HG02943 (cell line): ENCODE measurements at regions not wholly inside any gene's neighbourhood (a gene's known extent, or its start where the extent isn't known, plus 50 kb on each side); places are given as distances from the start of the nearest gene placed in this dataset.

Experiments used
- ATAC-seq: cut with Tn5 transposase; IDR thresholded peaks from one replicate; pipeline ENCODE4 v1.9.1; 2021; ENCODE audit warnings: mild to moderate bottlenecking, low read depth, moderate library complexity; ENCODE audit not compliant: unreplicated experiment

DNA sequence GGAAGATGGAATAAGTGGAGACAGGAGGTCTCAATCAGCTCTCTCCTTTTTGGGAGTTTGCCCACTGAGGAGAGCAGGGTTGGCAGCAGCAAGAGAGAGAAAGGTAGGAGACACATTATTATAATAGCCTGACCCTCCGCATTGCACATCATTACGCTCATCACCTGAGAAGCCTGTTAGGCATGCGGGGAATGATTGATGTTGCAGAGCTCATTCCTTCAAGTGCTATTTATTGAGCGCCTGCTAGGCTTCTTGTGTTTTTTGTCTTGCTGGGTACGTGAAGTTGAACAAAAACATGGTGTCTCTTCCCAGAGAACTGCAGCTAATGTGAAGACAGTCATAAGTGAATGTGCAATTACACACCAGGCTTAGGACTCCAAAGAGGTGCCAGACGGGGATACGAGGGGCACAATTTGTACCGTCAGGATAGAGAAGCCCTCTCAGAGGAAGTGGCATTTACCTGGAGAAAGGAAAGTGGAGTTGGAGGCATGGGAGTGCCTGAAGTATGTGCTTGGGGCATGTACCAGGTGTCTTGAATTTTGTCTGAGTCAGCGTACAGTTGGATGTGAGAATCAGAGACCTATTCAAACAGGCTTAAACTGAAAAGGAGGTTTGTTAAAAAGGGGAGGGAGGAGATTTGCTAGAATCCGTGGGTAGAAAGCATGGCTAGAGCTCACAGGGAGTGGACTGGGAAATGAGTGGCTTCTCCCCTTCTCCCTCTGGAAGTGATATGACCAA is 90.2 kb upstream of the SOD3 start:
- no peak for ATAC-seq

- no peak for ATAC-seq
Measured at GRCh38 chr4:24713604-24714003, 81.8 kb upstream of the SOD3 start.

DNA sequence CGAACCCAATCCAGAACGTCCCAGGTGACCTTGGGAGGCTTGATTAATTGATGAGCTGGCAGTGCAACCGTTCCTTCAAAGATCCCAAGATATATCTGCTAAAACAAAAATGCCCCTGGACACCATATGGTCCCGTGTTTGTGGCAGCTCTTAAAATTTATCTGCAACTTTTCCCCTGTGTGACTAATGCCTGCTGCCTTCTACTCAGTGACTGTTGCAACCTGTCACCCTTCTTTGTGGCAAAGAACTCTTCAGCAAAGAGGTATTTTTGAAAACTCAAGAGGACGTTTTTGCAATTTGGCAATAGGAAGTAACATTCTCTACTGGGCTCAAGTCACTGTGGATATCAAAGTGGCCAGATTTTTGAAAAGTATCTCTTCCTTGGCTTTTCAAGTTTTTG is 75.8 kb upstream of the SOD3 start:
- no peak for ATAC-seq

GRCh38 chr4:24720436-24720835 is 74.9 kb upstream of the SOD3 start:
- ATAC-seq = no peak

GRCh38 chr4:24720979-24721378 is 74.4 kb upstream of the SOD3 start:
- no peak for ATAC-seq

DNA sequence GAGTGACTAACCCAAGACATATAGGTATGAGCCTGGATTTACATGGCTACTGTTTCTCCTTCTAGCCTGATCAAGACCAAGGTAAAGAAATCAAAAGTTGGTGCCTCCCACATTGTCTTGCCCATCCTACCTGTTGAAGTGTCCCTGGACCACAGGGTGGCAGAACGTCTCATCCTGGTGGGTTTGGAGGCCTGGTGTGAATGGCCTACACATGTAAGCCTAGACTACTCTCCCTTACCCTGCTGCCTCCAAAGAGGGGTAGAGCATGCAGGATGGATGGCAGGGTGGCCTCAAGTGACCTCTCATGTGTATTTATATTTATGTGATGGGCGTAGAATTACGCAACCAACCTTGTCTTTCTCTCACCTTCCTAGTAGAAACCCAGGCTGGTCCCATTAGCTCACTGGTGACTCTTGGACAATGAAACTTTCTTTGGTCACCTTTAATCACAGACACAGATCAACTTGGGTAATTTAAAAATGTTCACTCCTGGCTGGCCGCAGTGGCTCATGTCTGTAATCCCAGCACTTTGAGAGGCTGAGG is 73.3 kb upstream of the SOD3 start:
- no peak for ATAC-seq

DNA sequence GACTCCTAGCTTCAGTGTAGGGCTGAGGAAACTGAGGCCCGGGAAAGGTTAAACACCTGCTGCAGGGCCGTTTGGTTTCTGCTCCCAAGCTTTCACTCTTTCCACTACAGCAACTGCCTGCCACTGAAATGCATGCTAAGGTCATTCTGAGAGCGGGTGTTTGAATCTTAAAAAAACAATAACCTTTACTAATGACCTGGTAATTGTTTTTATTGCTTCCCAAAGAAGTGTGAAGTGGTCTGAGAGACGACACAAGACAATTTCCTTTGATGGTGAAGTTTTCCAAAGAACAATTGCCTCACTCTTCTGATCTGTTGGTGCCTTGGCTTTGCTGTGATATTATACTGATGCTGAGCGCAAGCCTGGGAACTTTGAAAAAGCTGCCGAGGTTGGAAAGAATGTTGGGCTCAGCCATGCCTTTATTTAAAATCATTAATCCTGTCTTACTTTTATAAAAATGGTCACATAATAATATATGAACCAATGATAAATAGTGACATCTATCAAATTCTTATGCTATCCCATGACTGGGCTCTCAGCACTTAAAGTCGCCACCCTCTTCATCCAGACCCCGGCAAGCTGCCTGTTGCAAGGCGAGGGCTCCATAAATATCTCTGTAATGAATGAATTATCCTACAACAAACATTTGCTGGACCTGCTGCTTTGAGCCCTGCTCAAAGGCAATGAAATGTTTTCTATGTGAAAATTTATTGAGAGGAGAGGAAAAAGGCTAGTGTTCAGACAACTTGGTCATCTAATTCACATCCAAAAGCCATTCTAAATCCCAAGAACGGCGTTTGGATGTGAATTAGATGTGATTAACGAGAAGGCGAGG is 67.8 kb upstream of the SOD3 start:
- ATAC-seq = no peak

DNA sequence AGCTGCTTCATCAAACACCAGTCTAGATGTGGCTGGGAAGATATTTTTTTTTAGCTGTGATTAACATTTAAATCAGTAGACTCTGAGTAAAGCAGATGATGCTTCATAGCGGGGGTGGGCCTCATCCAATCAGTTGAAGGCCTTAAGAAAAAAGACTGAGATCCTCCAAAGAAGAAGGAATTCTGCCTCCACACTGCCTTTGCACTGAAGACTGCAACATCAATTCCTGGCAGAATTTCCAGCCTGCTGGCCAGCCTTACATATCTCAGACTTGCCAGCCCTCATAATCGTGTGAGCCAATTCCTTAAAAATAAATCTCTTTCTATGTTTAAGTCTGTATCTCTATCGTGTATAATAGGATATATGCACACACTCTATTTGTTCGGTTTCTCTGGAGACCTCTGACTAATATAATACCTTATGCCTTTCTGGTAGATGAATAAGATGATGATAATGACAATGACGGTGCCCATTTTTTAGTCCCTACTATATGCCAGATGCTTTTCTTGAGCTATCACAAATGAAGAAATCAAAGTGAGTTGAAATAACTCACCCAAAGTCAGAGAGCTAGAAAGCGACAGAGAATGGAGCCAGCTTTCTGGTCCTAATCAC is 66.1 kb upstream of the SOD3 start:
- ATAC-seq = no peak

- ATAC-seq = no peak
Measured at GRCh38 chr4:24730256-24731001, 64.9 kb upstream of the SOD3 start.

GRCh38 chr4:24731448-24731847 is 63.9 kb upstream of the SOD3 start:
- no peak for ATAC-seq

DNA sequence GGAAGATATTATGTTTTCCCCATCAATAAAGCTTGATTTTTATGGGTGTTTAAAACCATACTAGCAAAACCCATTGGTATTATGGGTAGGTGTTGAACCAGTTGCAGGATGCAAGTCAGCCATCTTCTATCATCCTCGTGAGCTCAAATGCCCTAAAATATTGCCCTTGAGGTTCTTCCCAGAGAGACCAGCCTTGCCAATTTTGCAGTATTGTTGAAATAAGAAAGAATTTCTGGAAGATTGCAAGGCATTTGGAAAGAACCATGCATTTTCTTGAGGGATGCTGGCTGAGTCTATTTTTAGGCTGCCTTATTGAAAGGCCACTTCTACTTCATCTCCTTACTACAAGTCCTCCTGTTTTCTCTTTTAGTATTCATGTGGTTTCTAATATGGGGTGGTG is 60.9 kb upstream of the SOD3 start:
- ATAC-seq = no peak

GRCh38 chr4:24736066-24736465 is 59.3 kb upstream of the SOD3 start:
- ATAC-seq = no peak

GRCh38 chr4:24741910-24742309 is 53.5 kb upstream of the SOD3 start:
- ATAC-seq = no peak

DNA sequence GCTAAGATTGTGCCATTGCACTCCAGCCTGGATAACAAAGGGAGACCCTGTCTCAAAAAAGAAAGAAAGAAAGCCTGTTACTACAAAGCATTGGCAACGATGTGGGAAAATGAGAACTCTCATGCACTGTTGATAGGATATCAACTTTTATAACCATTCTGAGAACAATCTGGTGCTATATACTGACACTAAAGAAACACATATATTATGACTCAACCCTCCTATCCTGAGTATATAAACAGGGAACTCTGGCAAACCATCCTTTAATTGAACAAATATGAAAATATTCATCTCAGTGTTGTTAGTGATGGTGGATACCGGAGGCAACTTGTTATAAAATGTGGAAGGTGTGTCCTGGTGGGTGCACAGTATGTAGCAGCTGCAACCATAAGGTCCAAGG is 53.0 kb upstream of the SOD3 start:
- ATAC-seq = no peak

- no peak for ATAC-seq
Measured at GRCh38 chr4:24742773-24743172, 52.6 kb upstream of the SOD3 start.

- no peak for ATAC-seq
Measured at GRCh38 chr4:24743206-24743605, 52.2 kb upstream of the SOD3 start.

GRCh38 chr4:24743927-24744326 is 51.4 kb upstream of the SOD3 start:
- no peak for ATAC-seq

- ATAC-seq = no peak
Measured at GRCh38 chr4:24745172-24745895, 50.0 kb upstream of the SOD3 start.
